ENCODE measurements at regions not wholly inside any gene's neighbourhood (a gene's known extent, or its start where the extent isn't known, plus 50 kb on each side); places are given as distances from the start of the nearest gene placed in this dataset.
A peak's percentile ranks its signal among the peaks of the same experiment; 100 is the strongest.

DNA sequence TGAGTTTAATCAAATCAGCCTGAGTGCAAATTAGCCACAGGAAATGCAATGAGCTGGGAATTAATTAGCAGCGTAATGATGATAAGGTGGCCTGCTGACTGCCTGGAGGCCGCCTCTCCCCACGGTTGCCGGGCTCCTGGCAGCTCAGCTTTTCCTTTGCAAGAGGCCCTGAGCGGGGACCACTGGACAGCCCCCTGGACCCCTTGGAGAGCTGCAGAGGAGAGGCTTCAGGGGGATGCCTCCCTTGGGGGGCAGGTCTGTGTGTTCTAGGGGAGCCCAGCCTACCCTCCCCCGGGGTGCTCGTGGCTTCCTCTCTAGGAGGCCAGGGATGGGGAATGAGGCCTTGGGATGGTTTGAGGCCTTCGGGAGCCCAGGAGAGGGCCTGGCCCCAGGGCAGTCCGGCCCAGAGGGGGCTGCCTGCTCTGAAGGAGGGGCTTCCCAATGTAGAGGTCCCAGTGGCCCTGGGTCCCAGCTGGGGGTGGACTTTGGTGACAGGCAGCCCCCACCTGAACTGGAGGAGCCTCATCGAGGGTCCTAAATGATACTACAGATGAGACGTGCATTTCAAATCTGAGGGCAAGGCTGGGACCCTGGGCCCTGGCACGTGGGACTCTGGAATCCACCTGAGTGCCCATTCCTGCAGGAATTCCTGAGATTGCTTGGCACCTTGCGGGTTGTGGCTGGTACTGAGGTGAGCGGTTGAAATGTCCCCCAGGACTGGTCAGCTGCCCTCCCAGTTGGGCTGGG lies 66.4 kb upstream of the BHLHE23 start:
- no peak overlapping the region; the same call in 1 of the 2 replicates for H3K4me3 ChIP-seq
- H3K9me3 ChIP-seq: peaks cover 31% of the 10 kb centered on the region
- H3K27ac ChIP-seq: no peak overlapping the region
- peaks cover 24% of the 10 kb centered on the region for H3K4me1 ChIP-seq
- peak overlapping the region; percentile 89 for H3K4me2 ChIP-seq
- no peaks in the 10 kb centered on the region for H3K36me3 ChIP-seq
- H4K20me1 ChIP-seq: peaks cover 13% of the 10 kb centered on the region; the same call in 1 of the 2 replicates
- H3K27me3 ChIP-seq: peaks cover 34% of the 10 kb centered on the region
- H3K9ac ChIP-seq: no peak overlapping the region
- no peak for TF ChIP-seq Cebpa-rat (IDR thresholded peaks at IDR 0.05)

DNA sequence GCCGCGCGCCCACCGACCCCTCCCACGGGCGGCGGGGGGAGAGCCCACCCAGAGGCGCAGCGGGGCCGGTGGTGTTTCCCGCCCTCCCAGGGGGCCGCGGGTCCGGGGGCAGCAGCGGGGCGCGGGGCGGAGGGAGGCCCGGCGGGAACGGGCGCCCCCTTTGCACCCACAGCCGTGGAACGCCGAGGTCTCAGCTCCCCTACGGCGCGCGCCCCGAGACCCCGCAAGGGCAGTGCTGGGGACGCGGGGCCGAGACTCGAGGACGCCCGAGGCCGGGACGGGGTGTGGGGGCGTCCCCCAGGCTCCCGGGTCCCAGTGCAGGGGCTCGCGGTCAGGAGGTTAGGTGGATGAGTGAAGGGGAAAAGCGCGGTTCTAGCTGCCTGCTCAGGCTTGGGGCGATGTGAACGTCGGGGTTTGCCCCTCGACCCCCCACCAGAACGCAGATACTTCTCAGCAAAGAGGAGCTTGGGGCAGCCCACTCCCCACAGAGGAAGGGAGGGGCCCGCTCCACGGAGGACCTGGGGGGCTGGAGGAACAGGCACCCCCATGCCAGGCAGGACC lies 65.5 kb upstream of the BHLHE23 start:
- 0 out of 2 replicates have a peak overlapping the region, but pooled peaks have one; percentile 38 for H3K9ac ChIP-seq
- no peak overlapping the region for H3K27ac ChIP-seq
- H3K4me2 ChIP-seq: peak overlapping the region; percentile 89
- peaks cover 22% of the 10 kb centered on the region for H3K9me3 ChIP-seq
- peaks cover 29% of the 10 kb centered on the region for H3K4me1 ChIP-seq
- H3K27me3 ChIP-seq: peaks cover 34% of the 10 kb centered on the region
- no peaks in the 10 kb centered on the region for H3K36me3 ChIP-seq
- TF ChIP-seq Cebpa-rat (IDR thresholded peaks at IDR 0.05): no peak
- H3K4me3 ChIP-seq: peak overlapping the region; percentile 63
- H4K20me1 ChIP-seq: peaks cover 13% of the 10 kb centered on the region; the same call in 1 of the 2 replicates

DNA sequence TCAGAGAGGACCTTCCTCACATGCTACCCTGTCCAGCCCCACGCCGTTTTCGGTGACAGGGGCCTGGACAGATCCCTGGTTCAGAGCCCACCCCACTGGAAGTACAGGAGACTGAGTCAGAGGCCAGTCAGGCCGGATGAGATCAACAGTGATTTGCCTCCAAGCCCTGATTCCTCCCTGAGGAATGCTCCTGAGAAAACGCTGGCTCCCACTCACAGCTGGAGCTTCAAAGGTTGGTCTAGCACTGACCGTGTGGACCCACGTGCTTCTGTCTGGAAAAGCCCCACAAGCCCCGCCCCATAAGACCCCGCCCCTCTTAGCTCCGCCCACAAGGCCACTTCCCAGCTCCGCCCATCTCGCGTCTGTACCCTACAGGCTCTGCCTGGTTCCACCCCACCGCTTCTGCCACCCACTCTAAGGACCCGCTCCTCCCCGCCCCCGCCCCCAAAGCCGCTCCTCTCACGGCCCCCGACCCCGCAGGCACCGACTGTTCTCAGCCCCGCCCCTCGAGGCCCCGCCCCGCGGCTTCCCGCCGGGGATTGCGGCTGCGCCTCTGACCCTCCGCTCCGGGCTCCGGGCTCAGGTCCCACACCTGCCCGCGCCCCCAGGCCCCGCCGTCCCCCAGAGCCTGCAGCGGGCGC lies 64.9 kb upstream of the BHLHE23 start:
- Histone ChIP-seq H3K9me3 (peaks cover 18% of the 10 kb centered on the region), H3K27ac (no peak overlapping the region), H3K36me3 (no peaks in the 10 kb centered on the region), H3K9ac (0 out of 2 replicates have a peak overlapping the region, but pooled peaks have one; percentile 38), H3K27me3 (peaks cover 34% of the 10 kb centered on the region), H3K4me2 (peak overlapping the region; percentile 89), H3K4me3 (peak overlapping the region; percentile 63), H3K4me1 (peaks cover 36% of the 10 kb centered on the region), H4K20me1 (peaks cover 13% of the 10 kb centered on the region; the same call in 1 of the 2 replicates)
- TF ChIP-seq Cebpa-rat (IDR thresholded peaks at IDR 0.05): no peak

DNA sequence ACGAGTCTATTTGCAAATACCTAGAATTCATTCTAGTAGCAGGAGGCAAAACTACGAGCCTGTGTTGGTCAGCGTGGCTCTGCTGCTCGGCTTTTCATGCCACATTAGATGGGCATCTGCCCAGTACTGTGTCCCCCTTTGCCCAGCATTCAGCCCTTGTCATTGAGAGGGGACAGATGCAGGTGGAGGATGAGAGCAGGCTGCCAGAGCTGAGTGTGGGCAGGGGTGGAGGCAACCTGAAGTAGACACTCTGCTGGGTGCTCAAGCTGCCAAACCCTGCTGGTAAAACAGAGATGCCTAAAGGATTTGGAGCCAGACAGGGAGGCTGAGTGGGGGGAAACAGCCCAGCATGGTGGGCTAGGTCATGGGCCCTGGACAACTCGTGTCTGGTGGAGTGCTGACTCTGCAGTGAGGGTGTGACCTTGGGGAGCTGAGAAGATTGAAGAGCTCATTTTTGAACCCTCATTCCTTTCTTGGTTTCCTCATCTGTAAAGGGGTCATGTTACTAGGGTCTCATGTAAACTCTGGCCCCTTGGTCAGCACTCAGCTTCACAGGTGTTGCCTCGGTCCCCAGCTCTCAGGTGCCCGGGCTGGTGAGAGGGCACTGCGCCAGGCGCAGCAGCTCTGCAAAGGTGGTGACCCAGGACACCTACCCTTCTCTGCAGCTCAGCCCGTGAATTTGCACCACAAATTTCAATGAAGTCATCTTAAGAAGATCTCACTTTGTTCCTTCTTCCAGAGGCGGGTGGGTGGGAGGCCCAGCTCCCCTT lies 64.2 kb upstream of the BHLHE23 start:
- Histone ChIP-seq H3K27ac (no peak overlapping the region), H3K4me2 (peak overlapping the region; percentile 48; the same call in 1 of the 2 replicates), H3K9ac (no peak overlapping the region), H4K20me1 (peaks cover 13% of the 10 kb centered on the region; the same call in 1 of the 2 replicates), H3K4me1 (peaks cover 43% of the 10 kb centered on the region), H3K9me3 (peaks cover 11% of the 10 kb centered on the region; the same call in 1 of the 2 replicates), H3K36me3 (no peaks in the 10 kb centered on the region), H3K4me3 (no peak overlapping the region), H3K27me3 (peaks cover 34% of the 10 kb centered on the region)
- no peak for TF ChIP-seq Cebpa-rat (IDR thresholded peaks at IDR 0.05)

DNA sequence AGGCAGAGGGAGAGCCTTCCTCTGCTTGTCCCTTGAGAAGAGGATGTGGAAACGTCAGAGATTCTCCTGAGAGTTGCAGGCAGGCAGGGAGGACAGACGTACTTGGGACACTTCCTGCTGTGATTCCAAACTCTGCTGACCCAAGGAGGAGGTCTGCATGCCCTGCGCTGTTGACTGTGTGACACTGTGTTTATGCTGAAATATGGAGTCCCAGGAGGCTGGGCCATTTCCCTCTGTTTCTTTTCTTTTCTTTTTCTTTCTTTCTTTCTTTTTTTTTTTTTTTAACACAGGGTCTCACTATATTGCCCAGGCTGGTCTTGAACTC lies 63.5 kb upstream of the BHLHE23 start:
- peaks cover 34% of the 10 kb centered on the region for H3K27me3 ChIP-seq
- TF ChIP-seq Cebpa-rat (IDR thresholded peaks at IDR 0.05): no peak
- peaks cover 4% of the 10 kb centered on the region; the same call in 1 of the 2 replicates for H3K9me3 ChIP-seq
- peaks cover 50% of the 10 kb centered on the region for H3K4me1 ChIP-seq
- H3K9ac ChIP-seq: no peak overlapping the region
- H3K4me3 ChIP-seq: no peak overlapping the region
- peaks cover 13% of the 10 kb centered on the region; the same call in 1 of the 2 replicates for H4K20me1 ChIP-seq
- no peak overlapping the region for H3K27ac ChIP-seq
- H3K36me3 ChIP-seq: no peaks in the 10 kb centered on the region
- no peak overlapping the region for H3K4me2 ChIP-seq

DNA sequence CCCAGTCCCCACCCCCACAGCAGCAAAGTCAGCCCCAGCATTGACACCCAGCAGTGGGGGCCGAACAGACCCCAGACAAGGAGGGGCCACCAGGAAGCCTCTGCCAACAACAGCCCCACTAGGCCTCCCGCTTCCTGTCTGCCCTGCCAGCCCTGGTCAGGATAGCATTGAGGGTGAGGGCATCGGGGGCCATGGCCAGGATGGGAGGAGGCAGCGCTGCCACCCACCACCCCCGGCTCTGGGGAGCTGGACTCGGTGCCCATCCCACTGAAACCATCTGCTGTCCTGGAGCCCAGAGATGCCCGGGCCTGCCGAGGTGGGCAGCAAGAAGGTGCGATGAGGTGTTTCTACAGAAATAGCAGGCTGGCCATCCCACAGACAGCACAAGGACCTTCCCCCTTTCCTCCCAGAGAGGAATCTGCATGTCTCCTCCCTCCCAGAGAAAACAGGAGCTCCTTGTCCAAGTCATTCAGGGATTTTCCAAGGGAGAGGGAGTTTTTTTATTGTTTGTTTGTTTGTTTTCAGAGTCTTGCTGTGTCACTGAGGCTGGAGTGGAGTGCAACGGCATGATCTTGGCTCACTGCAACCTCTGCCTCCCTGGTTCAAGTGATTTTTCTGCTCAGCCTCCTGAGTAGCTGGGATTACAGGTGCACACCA lies 62.1 kb upstream of the BHLHE23 start:
- Histone ChIP-seq H3K27ac (no peak overlapping the region), H3K9me3 (no peaks in the 10 kb centered on the region), H3K36me3 (no peaks in the 10 kb centered on the region), H3K4me3 (no peak overlapping the region), H3K4me2 (no peak overlapping the region), H3K27me3 (peaks cover 29% of the 10 kb centered on the region), H3K9ac (no peak overlapping the region), H3K4me1 (peaks cover 64% of the 10 kb centered on the region), H4K20me1 (peaks cover 13% of the 10 kb centered on the region; the same call in 1 of the 2 replicates)
- no peak for TF ChIP-seq Cebpa-rat (IDR thresholded peaks at IDR 0.05)

DNA sequence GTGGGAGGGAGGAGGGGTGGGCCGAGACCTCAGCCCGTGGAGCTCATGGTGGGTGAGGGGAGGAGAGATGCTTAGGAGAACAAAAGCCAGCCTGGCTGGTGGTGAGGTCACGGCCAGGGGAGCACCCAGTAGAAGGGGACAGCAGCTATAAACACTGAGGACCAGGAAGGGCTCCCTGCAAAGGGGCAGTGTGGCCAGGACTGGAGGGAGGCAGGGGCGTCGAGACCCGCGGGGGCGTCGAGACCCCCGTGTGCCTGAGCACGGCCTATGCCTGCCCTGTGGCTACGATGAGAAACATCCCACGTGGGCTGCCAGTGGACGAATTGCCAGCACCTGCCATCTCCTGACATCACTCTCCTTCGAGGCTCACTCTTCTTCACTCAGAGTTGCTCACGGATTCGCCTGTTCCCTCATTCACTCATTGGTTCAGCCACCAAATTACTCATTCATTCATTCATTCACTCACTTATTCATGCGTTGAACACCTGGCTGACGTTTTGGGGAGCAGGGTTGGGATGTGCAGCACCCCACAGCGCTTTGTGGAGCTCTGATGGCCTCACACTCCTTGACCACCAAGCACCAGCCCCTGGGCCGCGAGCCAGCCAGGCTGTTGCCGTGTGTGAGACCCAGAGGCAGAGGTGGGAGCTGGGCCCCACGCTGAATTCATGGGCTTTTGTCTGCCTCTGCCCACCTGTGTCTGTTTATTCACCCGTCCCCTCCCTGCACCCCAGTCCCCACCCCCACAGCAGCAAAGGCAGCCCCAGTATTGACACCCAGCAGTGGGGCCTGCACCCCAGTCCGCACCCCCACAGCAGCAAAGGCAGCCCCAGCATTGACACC lies 61.2 kb upstream of the BHLHE23 start:
- peaks cover 8% of the 10 kb centered on the region; the same call in 1 of the 2 replicates for H4K20me1 ChIP-seq
- H3K4me1 ChIP-seq: peaks cover 59% of the 10 kb centered on the region
- no peak overlapping the region for H3K27ac ChIP-seq
- no peaks in the 10 kb centered on the region for H3K36me3 ChIP-seq
- H3K9me3 ChIP-seq: no peaks in the 10 kb centered on the region
- H3K9ac ChIP-seq: no peak overlapping the region
- peak overlapping the region; percentile 62; the same call in 1 of the 2 replicates for H3K4me2 ChIP-seq
- no peak overlapping the region for H3K4me3 ChIP-seq
- TF ChIP-seq Cebpa-rat (IDR thresholded peaks at IDR 0.05): no peak
- H3K27me3 ChIP-seq: peaks cover 20% of the 10 kb centered on the region

DNA sequence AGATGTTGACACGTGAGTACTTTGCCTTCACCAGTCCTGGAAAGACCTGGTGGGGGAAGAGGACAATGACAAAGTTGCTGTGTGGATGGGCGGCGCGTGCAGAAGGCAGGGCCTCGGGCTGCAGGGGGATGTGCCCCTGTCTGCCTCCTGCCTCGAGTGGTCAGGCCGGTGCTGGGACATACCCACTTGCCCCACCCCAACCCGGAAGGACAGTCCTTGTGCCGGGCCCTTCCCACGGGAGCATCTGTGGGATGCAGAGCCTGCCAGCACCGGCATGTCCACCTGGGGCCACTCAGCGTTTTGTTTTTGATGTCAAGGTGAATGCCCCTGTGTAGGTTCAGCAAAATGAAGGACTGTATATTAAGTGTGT lies 60.5 kb upstream of the BHLHE23 start:
- no peaks in the 10 kb centered on the region for H3K36me3 ChIP-seq
- H3K27ac ChIP-seq: no peak overlapping the region
- no peak for TF ChIP-seq Cebpa-rat (IDR thresholded peaks at IDR 0.05)
- H3K4me1 ChIP-seq: peaks cover 54% of the 10 kb centered on the region
- H3K4me3 ChIP-seq: no peak overlapping the region
- H3K9ac ChIP-seq: no peak overlapping the region
- H3K4me2 ChIP-seq: peak overlapping the region; percentile 62
- H3K9me3 ChIP-seq: no peaks in the 10 kb centered on the region
- peaks cover 13% of the 10 kb centered on the region for H3K27me3 ChIP-seq
- H4K20me1 ChIP-seq: 0 out of 2 replicates have a peak, but pooled peaks cover under 1% of the 10 kb centered on the region
